Astrocyte (in vitro differentiated cells and primary cell): ENCODE measurements at regions not wholly inside any gene's neighbourhood (a gene's known extent, or its start where the extent isn't known, plus 50 kb on each side); places are given as distances from the start of the nearest gene placed in this dataset.

Source experiments
- DNase-seq: peaks from one replicate; pipeline ENCODE4 v3.0.0-alpha.2; 2010; ENCODE audit warnings: low read depth
- FAIRE-seq: peaks from 2 replicates; lab custom pipeline; 2011; peaks lifted over from hg19 to GRCh38; lab: Jason Lieb, UNC
- H2AFZ ChIP-seq: 2 replicates; pipeline ENCODE4 v1.6.0; 2012; ENCODE audit warnings: low read depth, low read length, inconsistent platforms
- H3K27ac ChIP-seq: 2 replicates; pipeline ENCODE4 v1.5.1; 2011; ENCODE audit warnings: low read depth, low read length, inconsistent platforms
- H3K27me3 ChIP-seq: 2 replicates; pipeline ENCODE4 v1.6.0; 2011; ENCODE audit warnings: low read length, inconsistent platforms; ENCODE audit not compliant: insufficient read depth
- H3K36me3 ChIP-seq: 2 replicates; pipeline ENCODE4 v1.5.1; 2011; ENCODE audit warnings: low read length, inconsistent platforms; ENCODE audit not compliant: insufficient read depth
- H3K4me1 ChIP-seq: 2 replicates; pipeline ENCODE4 v1.5.1; 2011; ENCODE audit warnings: low read length, inconsistent platforms; ENCODE audit not compliant: insufficient read depth
- H3K4me2 ChIP-seq: 2 replicates; pipeline ENCODE4 v1.6.0; 2012; ENCODE audit warnings: low read length, inconsistent platforms
- H3K4me3 ChIP-seq: 2 replicates; pipeline ENCODE4 v1.5.1; 2011; ENCODE audit warnings: low read depth, mild to moderate bottlenecking, low read length, inconsistent platforms; ENCODE audit not compliant: insufficient read depth
- H3K79me2 ChIP-seq: 2 replicates; pipeline ENCODE4 v1.6.0; 2012; ENCODE audit warnings: mild to moderate bottlenecking, low read length, inconsistent platforms; ENCODE audit not compliant: insufficient read depth
- H3K9ac ChIP-seq: 2 replicates; pipeline ENCODE4 v1.6.0; 2012; ENCODE audit warnings: mild to moderate bottlenecking, low read length, inconsistent platforms
- H3K9me3 ChIP-seq: 2 replicates; pipeline ENCODE4 v1.5.1; 2012; ENCODE audit warnings: low read depth, mild to moderate bottlenecking, low read length, inconsistent platforms; ENCODE audit not compliant: insufficient read depth
- H4K20me1 ChIP-seq: 2 replicates; pipeline ENCODE4 v1.6.0; 2012; ENCODE audit warnings: low read length, inconsistent platforms; ENCODE audit not compliant: insufficient read depth
- H3K27ac Mint-ChIP-seq: one replicate; pipeline ENCODE4 v1.8.0; 2021; ENCODE audit warnings: mild to moderate bottlenecking, mixed read lengths; ENCODE audit not compliant: unreplicated experiment
- H3K27me3 Mint-ChIP-seq: one replicate; pipeline ENCODE4 v1.8.0; 2021; ENCODE audit warnings: low read depth, mixed read lengths; ENCODE audit not compliant: unreplicated experiment
- H3K36me3 Mint-ChIP-seq: one replicate; pipeline ENCODE4 v1.8.0; 2021; ENCODE audit warnings: low read depth, mixed read lengths; ENCODE audit not compliant: unreplicated experiment
- H3K4me1 Mint-ChIP-seq: one replicate; pipeline ENCODE4 v1.8.0; 2021; ENCODE audit warnings: low read depth, mixed read lengths; ENCODE audit not compliant: unreplicated experiment
- H3K4me3 Mint-ChIP-seq: one replicate; pipeline ENCODE4 v1.8.0; 2021; ENCODE audit warnings: mild to moderate bottlenecking, moderate library complexity, mixed read lengths; ENCODE audit not compliant: unreplicated experiment
- H3K9me3 Mint-ChIP-seq: one replicate; pipeline ENCODE4 v1.8.0; 2021; ENCODE audit warnings: mild to moderate bottlenecking, mixed read lengths; ENCODE audit not compliant: unreplicated experiment
- CTCF ChIP-seq: IDR thresholded peaks from 2 replicates; pipeline ENCODE4 v1.5.1; 2011; ENCODE audit warnings: low read depth, mild to moderate bottlenecking, inconsistent platforms, low read length, moderate library complexity; ENCODE audit not compliant: insufficient read depth
- EZH2 ChIP-seq: IDR thresholded peaks from 2 replicates; pipeline ENCODE4 v1.6.1; 2012; ENCODE audit warnings: mild to moderate bottlenecking, low read length, inconsistent platforms; ENCODE audit not compliant: insufficient read depth

- TF ChIP-seq CTCF: no peak
- TF ChIP-seq EZH2: no peak
- no peak overlapping the region for H3K4me3 Mint-ChIP-seq
- Histone ChIP-seq H2AFZ (no peak overlapping the region), H3K79me2 (no peaks in the 10 kb centered on the region), H3K4me1 (peaks cover 18% of the 10 kb centered on the region), H3K27me3 (peaks cover 7% of the 10 kb centered on the region), H3K9me3 (no peaks in the 10 kb centered on the region), H3K27ac (no peak overlapping the region), H3K9ac (no peak overlapping the region), H3K4me3 (no peak overlapping the region), H3K4me2 (no peak overlapping the region), H4K20me1 (no peaks in the 10 kb centered on the region), H3K36me3 (no peaks in the 10 kb centered on the region)
- DNase-seq (no peak), FAIRE-seq (no peak)
- H3K9me3 Mint-ChIP-seq: peaks cover 2% of the 10 kb centered on the region
- no peaks in the 10 kb centered on the region for H3K36me3 Mint-ChIP-seq
- peaks cover 33% of the 10 kb centered on the region for H3K4me1 Mint-ChIP-seq
- H3K27me3 Mint-ChIP-seq: peaks cover 6% of the 10 kb centered on the region
- no peak overlapping the region for H3K27ac Mint-ChIP-seq
These were observed 61.9 kb upstream of the LANCL2 start for GRCh38 chr7:55303220-55303619.

GRCh38 chr7:55304018-55304762 lies 60.9 kb upstream of the LANCL2 start:
- no peaks in the 10 kb centered on the region for H3K36me3 ChIP-seq
- H3K79me2 ChIP-seq: no peaks in the 10 kb centered on the region
- H3K9ac ChIP-seq: no peak overlapping the region
- H3K4me2 ChIP-seq: no peak overlapping the region
- H3K27ac ChIP-seq: no peak overlapping the region
- Mint-ChIP-seq H3K27ac (no peak overlapping the region), H3K4me1 (peaks cover 41% of the 10 kb centered on the region), H3K27me3 (peaks cover 6% of the 10 kb centered on the region), H3K4me3 (no peak overlapping the region), H3K9me3 (no peaks in the 10 kb centered on the region), H3K36me3 (no peaks in the 10 kb centered on the region)
- H3K9me3 ChIP-seq: no peaks in the 10 kb centered on the region
- no peaks in the 10 kb centered on the region for H4K20me1 ChIP-seq
- no peak overlapping the region for H3K4me3 ChIP-seq
- peak; percentile 2 for DNase-seq
- FAIRE-seq: no peak
- H3K4me1 ChIP-seq: peaks cover 27% of the 10 kb centered on the region
- H3K27me3 ChIP-seq: peaks cover 4% of the 10 kb centered on the region
- TF ChIP-seq CTCF (no peak), EZH2 (no peak)
- H2AFZ ChIP-seq: no peak overlapping the region

GRCh38 chr7:55305135-55305534 lies 60.0 kb upstream of the LANCL2 start:
- Mint-ChIP-seq H3K4me3 (no peak overlapping the region), H3K27ac (no peak overlapping the region), H3K4me1 (peaks cover 46% of the 10 kb centered on the region), H3K9me3 (no peaks in the 10 kb centered on the region), H3K27me3 (peaks cover 3% of the 10 kb centered on the region), H3K36me3 (no peaks in the 10 kb centered on the region)
- Histone ChIP-seq H3K9ac (no peak overlapping the region), H3K4me3 (no peak overlapping the region), H3K36me3 (no peaks in the 10 kb centered on the region), H3K79me2 (no peaks in the 10 kb centered on the region), H3K9me3 (no peaks in the 10 kb centered on the region), H3K27me3 (no peaks in the 10 kb centered on the region), H3K4me1 (peaks cover 27% of the 10 kb centered on the region), H2AFZ (no peak overlapping the region), H4K20me1 (no peaks in the 10 kb centered on the region), H3K4me2 (no peak overlapping the region), H3K27ac (no peak overlapping the region)
- FAIRE-seq (no peak), DNase-seq (peak; percentile 19)
- TF ChIP-seq EZH2 (no peak), CTCF (no peak)
